CD14-positive monocyte (primary cell): ENCODE measurements at regions not wholly inside any gene's neighbourhood (a gene's known extent, or its start where the extent isn't known, plus 50 kb on each side); places are given as distances from the start of the nearest gene placed in this dataset.
"Not testable (repeated sequence)": the region's sequence is repeated elsewhere in the genome, so short reads cannot be mapped to it uniquely, and the experiment has no call there.

ENCODE experiments used
- DNase-seq, 3 donors: peaks; one replicate each; pipeline ENCODE4 v3.0.0-alpha.2; 2011 to 2022
- H2AFZ ChIP-seq: 2 replicates; pipeline ENCODE4 v1.6.0; 2012; ENCODE audit warnings: mild to moderate bottlenecking, low read depth, low read length, inconsistent platforms; ENCODE audit not compliant: insufficient read depth, poor library complexity, severe bottlenecking
- H3K27ac ChIP-seq, 2 donors: 1 replicate in 1 of 2; 2 replicates in 1 of 2; pipeline ENCODE4 v1.5.1; 2012 to 2013; ENCODE audit warnings: low read length in 2 of 2, control low read depth in 1 of 2, inconsistent platforms in 1 of 2, low read depth in 1 of 2, mild to moderate bottlenecking in 1 of 2
- H3K27me3 ChIP-seq, 2 donors: one replicate each; pipeline versions ENCODE4 v1.6.0 to v1.6.1; 2011 to 2013; ENCODE audit warnings: low read length in 2 of 2; ENCODE audit not compliant: control insufficient read depth in 2 of 2, insufficient read depth in 2 of 2
- H3K36me3 ChIP-seq, 2 donors: replicated peaks in 1 of 2; 1 replicate in 1 of 2; 2 replicates in 1 of 2; pipeline versions ENCODE4 v1.5.1 to v1.6.1; 2012 to 2013; ENCODE audit warnings: low read length in 2 of 2, control low read depth in 1 of 2, inconsistent platforms in 1 of 2, mild to moderate bottlenecking in 1 of 2; ENCODE audit not compliant: insufficient read depth in 2 of 2, control insufficient read depth in 1 of 2
- H3K4me1 ChIP-seq, 2 donors: 1 replicate in 1 of 2; 2 replicates in 1 of 2; pipeline versions ENCODE4 v1.5.1 to v1.6.1; 2012 to 2013; ENCODE audit warnings: low read length in 2 of 2, control low read depth in 1 of 2, inconsistent platforms in 1 of 2, mild to moderate bottlenecking in 1 of 2, moderate library complexity in 1 of 2; ENCODE audit not compliant: insufficient read depth in 2 of 2, control insufficient read depth in 1 of 2
- H3K4me2 ChIP-seq: replicated peaks from 2 replicates; pipeline ENCODE3; 2012; ENCODE audit warnings: low read length, moderate library complexity, mild to moderate bottlenecking; ENCODE audit not compliant: poor library complexity, severe bottlenecking; ENCODE audit errors: extremely low read depth
- H3K4me3 ChIP-seq, 3 experiments: fragments of 200-600 bp in 1 of 3; sonication (generic) in 1 of 3; replicated peaks in 1 of 3; 1 replicate in 2 of 3; 2 replicates in 1 of 3; pipeline ENCODE4 v1.5.1; 2011 to 2013; ENCODE audit warnings: low read length in 3 of 3, mild to moderate bottlenecking in 3 of 3, control low read depth in 2 of 3, low read depth in 2 of 3, inconsistent platforms in 1 of 3, moderate library complexity in 1 of 3
- H3K79me2 ChIP-seq: 2 replicates; pipeline ENCODE4 v1.6.0; 2012; ENCODE audit warnings: mild to moderate bottlenecking, control low read depth, inconsistent platforms, low read length, moderate library complexity; ENCODE audit not compliant: insufficient read depth
- H3K9ac ChIP-seq: 2 replicates; pipeline ENCODE4 v1.6.0; 2017; ENCODE audit warnings: low read length, mild to moderate bottlenecking; ENCODE audit not compliant: insufficient read depth, poor library complexity, severe bottlenecking
- H3K9me3 ChIP-seq, 2 donors: replicated peaks in 1 of 2; 1 replicate in 1 of 2; 2 replicates in 1 of 2; pipeline versions ENCODE4 v1.5.1 to v1.6.1; 2012 to 2013; ENCODE audit warnings: low read length in 2 of 2, control low read depth in 1 of 2; ENCODE audit not compliant: control insufficient read depth in 1 of 2, insufficient read depth in 1 of 2
- H4K20me1 ChIP-seq: 2 replicates; pipeline ENCODE4 v1.6.0; 2012; ENCODE audit warnings: mild to moderate bottlenecking, low read length, control low read depth, moderate library complexity; ENCODE audit not compliant: insufficient read depth
- H3K27ac Mint-ChIP-seq, 7 donors: one replicate each; pipeline ENCODE4 v1.8.0; 2020; ENCODE audit warnings: mild to moderate bottlenecking in 7 of 7, mixed read lengths in 7 of 7, moderate library complexity in 6 of 7, inconsistent platforms in 2 of 7
- H3K27me3 Mint-ChIP-seq, 3 donors: one replicate each; pipeline ENCODE4 v1.8.0; 2021 to 2022; ENCODE audit warnings: low read depth in 3 of 3, mild to moderate bottlenecking in 3 of 3, mixed read lengths in 3 of 3, moderate library complexity in 3 of 3, inconsistent platforms in 1 of 3
- H3K36me3 Mint-ChIP-seq, 2 donors: one replicate each; pipeline ENCODE4 v1.8.0; 2020; ENCODE audit warnings: mixed read lengths in 2 of 2, inconsistent platforms in 1 of 2, mild to moderate bottlenecking in 1 of 2
- H3K4me1 Mint-ChIP-seq: one replicate; pipeline ENCODE4 v1.8.0; 2020; ENCODE audit warnings: mild to moderate bottlenecking, mixed read lengths
- H3K4me3 Mint-ChIP-seq, 2 donors: one replicate each; pipeline ENCODE4 v1.8.0; 2020; ENCODE audit warnings: mild to moderate bottlenecking in 2 of 2, mixed read lengths in 2 of 2, moderate library complexity in 1 of 2
- H3K9me3 Mint-ChIP-seq, 7 donors: one replicate each; pipeline ENCODE4 v1.8.0; 2020 to 2022; ENCODE audit warnings: mixed read lengths in 7 of 7, mild to moderate bottlenecking in 6 of 7, moderate library complexity in 6 of 7, inconsistent platforms in 2 of 7
- CTCF ChIP-seq: fragments of 200-600 bp; IDR thresholded peaks from one replicate; pipeline ENCODE4 v1.8.0; 2022; ENCODE audit warnings: antibody characterized with exemption, mild to moderate bottlenecking
- WGBS: methylation state at CpG from one replicate; pipeline ENCODE4 v1.1.5; 2013; ENCODE audit warnings: missing lambda C conversion rate; ENCODE audit not compliant: insufficient coverage; 5-methylcytosine and 5-hydroxymethylcytosine counted together
- intact Hi-C, 2 donors: fragments of 100-400 bp; cut with micrococcal nuclease; formaldehyde crosslinking; loops; one replicate each; pipeline versions ENCODE4 v1.15.0 to v1.15.1; 2023

GRCh38 chr6:68127074-68127473 lies 508.0 kb upstream of the ADGRB3 start:
- intact Hi-C loops, result no loop called here
- 100% methylated on average over 2 of the region's 4 CpGs for WGBS

GRCh38 chr6:68126089-68126749 lies 508.9 kb upstream of the ADGRB3 start:
- H3K27ac Mint-ChIP-seq, result no peak overlapping the region
- no peak overlapping the region for H2AFZ ChIP-seq
- WGBS, result 100% methylated on average over 1 of the region's 2 CpGs

More at GRCh38 chr6:68127074-68127473, 508.0 kb upstream of the ADGRB3 start:
- no peak for DNase-seq
- Histone ChIP-seq H2AFZ (no peak overlapping the region), H3K36me3 (no peaks in the 10 kb centered on the region), H3K27ac (no peak overlapping the region), H3K9me3 (peaks cover 0 to 6% of the 10 kb centered on the region in 2 donors), H3K4me3 (no peak overlapping the region), H4K20me1 (no peaks in the 10 kb centered on the region), H3K4me2 (no peak overlapping the region), H3K27me3 (no peaks in the 10 kb centered on the region), H3K79me2 (no peaks in the 10 kb centered on the region), H3K9ac (no peak overlapping the region), H3K4me1 (no peaks in the 10 kb centered on the region)
- Mint-ChIP-seq H3K4me3 (no peak overlapping the region), H3K27ac (no peak overlapping the region), H3K27me3 (no peaks in the 10 kb centered on the region), H3K9me3 (peaks cover 0 to 8% (median 4%) of the 10 kb centered on the region in 7 donors), H3K4me1 (no peaks in the 10 kb centered on the region), H3K36me3 (no peaks in the 10 kb centered on the region)
- TF ChIP-seq CTCF, result no peak

GRCh38 chr6:68122975-68123374 lies 512.1 kb upstream of the ADGRB3 start:
- 100% methylated on average over 1 of the region's 2 CpGs for WGBS
- H3K27me3 Mint-ChIP-seq, H4K20me1 ChIP-seq, H2AFZ ChIP-seq, H3K27ac Mint-ChIP-seq, H3K4me2 ChIP-seq, H3K36me3 Mint-ChIP-seq, H3K4me3 ChIP-seq, H3K4me1 Mint-ChIP-seq, H3K9ac ChIP-seq, H3K4me3 Mint-ChIP-seq, H3K27me3 ChIP-seq, intact Hi-C loops, H3K4me1 ChIP-seq, H3K36me3 ChIP-seq, H3K27ac ChIP-seq, H3K79me2 ChIP-seq, DNase-seq: not testable (repeated sequence)
- H3K9me3 ChIP-seq, result peaks cover 11 to 21% of the 10 kb centered on the region in 2 donors
- H3K9me3 Mint-ChIP-seq, result peaks cover 4 to 15% (median 8%) of the 10 kb centered on the region in 7 donors

More at GRCh38 chr6:68126089-68126749, 508.9 kb upstream of the ADGRB3 start:
- no peaks in the 10 kb centered on the region for H3K27me3 ChIP-seq
- H3K36me3 Mint-ChIP-seq, result no peaks in the 10 kb centered on the region
- H3K36me3 ChIP-seq, result no peaks in the 10 kb centered on the region
- no peaks in the 10 kb centered on the region for H3K4me1 Mint-ChIP-seq
- H3K4me2 ChIP-seq, result no peak overlapping the region
- H4K20me1 ChIP-seq, result no peaks in the 10 kb centered on the region
- no peak for TF ChIP-seq CTCF
- no peaks in the 10 kb centered on the region for H3K79me2 ChIP-seq
- no peak overlapping the region for H3K4me3 ChIP-seq
- no peak overlapping the region for H3K4me3 Mint-ChIP-seq
- H3K9me3 ChIP-seq, result peaks cover 7 to 13% of the 10 kb centered on the region in 2 donors
- H3K27ac ChIP-seq, result no peak overlapping the region
- H3K9ac ChIP-seq, result no peak overlapping the region
- no peak for DNase-seq
- intact Hi-C loops, result no loop called here
- H3K27me3 Mint-ChIP-seq, result peaks cover 0 to 2% (median 0%) of the 10 kb centered on the region in 3 donors
- no peaks in the 10 kb centered on the region for H3K4me1 ChIP-seq
- H3K9me3 Mint-ChIP-seq, result peaks cover 2 to 12% (median 7%) of the 10 kb centered on the region in 7 donors
